Left kidney (tissue), 1 donor: ENCODE measurements at regions not wholly inside any gene's neighbourhood (a gene's known extent, or its start where the extent isn't known, plus 50 kb on each side); places are given as distances from the start of the nearest gene placed in this dataset.

ENCODE experiments used
- DNase-seq: peaks from one replicate; pipeline ENCODE4 v3.0.0-alpha.2; 2013

DNA sequence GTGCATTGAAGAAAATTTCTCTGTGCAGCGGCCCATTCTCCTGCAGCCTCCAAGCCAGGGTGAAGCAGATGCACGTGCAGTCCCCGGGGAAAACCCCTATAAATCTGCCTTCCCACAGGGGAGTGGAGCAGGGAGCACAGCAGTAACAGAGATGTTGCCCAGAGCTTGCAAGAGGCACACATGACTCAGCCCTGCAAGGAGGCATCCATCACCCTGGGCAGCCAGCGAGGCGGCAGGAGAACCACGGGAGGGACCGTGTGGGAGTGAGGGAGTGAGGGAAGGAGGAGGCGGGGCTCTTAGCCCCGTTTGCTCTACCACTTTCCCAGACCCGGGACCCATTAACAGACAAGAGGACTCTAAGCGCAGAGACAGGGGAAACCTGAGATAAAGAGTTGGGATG lies 96.2 kb upstream of the ARAP3 start:
- DNase-seq = peak; percentile 74

- DNase-seq = no peak
Measured at GRCh38 chr5:141777711-141778110, 95.7 kb upstream of the ARAP3 start.

DNA sequence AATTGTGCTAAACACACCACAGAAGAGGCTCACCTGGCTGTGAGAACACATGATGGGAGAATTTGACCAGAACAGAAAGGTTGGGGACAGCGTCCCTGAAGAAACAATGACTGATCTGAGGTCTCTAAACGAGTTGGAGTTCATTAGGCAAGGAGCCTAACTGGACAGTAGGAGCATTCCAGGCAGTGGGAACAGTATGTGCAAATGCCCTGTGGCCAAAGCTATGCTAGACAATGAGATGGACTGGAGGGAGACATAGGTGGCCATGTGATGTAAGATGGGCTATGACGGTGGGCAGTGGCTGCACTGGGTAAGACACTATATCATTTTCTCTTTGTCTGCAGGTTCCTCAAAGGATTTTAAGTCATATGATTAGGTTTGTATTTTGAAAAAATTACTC lies 95.1 kb upstream of the ARAP3 start:
- DNase-seq = no peak

- DNase-seq = no peak
Measured at GRCh38 chr5:141773779-141774562, 91.9 kb upstream of the ARAP3 start.

DNA sequence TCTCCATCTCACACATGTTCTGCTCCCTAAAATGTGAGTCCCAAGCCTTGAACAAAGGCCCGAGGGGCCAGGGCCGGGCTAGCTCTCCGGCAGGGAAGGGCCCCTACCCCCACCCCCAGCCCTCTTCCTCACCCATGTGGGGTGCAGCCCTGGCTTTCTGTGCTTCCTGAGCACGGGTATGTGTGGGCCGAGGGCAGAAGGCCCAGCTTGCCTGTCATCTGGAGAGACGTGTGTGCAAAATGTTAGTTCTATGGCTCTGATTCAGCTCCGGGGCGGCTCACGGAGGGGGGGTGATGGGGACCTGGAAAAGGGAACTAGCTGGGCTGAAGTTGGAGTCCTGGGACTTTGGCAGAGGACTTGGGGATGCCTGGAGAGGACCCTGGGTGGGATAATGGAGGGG lies 90.3 kb upstream of the ARAP3 start:
- no peak for DNase-seq

- DNase-seq = no peak
Measured at GRCh38 chr5:141771562-141771961, 89.5 kb upstream of the ARAP3 start.

DNA sequence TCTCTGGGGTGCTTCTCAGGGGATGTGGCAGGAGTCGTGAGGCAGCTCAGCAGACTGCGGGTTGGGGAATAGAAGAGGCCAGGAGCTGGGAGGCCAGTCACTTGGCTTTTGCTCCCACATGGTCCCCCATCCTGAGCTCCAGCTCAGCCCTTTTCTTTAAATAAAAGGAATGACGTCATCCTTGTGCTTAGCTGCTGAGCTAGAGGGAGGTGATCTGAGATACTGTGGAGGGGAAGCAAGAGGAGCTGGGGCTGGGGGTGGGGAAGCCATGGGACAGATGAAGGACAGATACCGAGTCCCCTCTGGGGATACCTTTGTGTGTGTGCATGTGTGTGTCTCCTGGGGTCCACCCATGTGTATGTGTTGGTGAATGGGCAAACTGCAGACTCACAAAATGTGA lies 89.0 kb upstream of the ARAP3 start:
- DNase-seq = no peak

GRCh38 chr5:141769671-141770070 lies 87.6 kb upstream of the ARAP3 start:
- DNase-seq = no peak

- no peak for DNase-seq
Measured at GRCh38 chr5:141767671-141768070, 85.6 kb upstream of the ARAP3 start.

DNA sequence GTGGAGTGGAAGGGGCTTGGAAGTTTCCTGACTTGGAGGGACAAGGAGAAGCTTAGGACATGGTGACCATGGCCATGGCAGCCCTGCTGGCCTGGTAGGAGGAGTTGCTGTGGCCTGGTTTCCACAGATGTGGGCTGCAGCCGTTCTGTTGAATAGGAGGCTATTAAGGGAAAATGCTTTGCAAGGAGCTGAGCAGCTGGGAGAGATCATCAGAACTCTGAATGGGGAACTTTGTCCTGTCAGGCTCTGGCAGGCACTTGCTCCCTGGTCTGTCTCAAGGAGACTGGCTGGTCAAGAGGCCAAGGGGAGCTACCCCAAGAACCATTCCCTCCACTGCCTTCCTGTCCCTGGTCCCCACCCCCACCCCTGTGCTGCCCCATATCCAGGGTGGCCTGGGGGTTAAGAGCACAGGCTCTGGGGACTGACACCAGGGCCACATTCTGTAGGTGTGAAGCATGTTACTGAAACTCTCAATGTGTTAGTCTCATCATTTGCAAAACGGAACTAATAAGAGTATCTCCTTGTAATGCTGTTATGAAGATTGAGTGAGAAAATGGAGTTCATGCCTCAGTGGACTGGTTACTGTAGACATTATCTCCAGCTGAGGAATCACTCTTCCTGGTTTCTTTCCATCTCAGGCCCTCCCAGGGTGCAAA lies 84.0 kb upstream of the ARAP3 start:
- DNase-seq = no peak

DNA sequence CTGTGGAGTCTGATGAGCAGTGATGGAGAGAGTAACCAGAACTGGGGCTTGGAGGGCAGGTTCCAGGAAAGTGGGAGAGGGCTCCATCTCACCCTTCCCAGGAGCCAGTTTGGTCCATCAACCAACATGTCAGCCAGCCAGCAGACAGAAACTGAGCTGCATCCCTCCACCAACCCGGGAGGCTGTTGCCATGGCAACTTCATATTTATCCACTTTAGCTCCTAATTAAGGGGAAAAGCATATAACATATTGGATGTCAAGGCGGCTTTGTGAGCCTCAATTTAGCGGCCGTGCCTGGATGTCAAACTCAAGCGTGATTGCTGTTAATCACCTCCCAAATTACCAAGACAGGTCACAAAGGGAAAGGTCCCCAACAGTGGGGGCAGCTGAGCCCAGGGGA lies 81.5 kb upstream of the ARAP3 start:
- no peak for DNase-seq

DNA sequence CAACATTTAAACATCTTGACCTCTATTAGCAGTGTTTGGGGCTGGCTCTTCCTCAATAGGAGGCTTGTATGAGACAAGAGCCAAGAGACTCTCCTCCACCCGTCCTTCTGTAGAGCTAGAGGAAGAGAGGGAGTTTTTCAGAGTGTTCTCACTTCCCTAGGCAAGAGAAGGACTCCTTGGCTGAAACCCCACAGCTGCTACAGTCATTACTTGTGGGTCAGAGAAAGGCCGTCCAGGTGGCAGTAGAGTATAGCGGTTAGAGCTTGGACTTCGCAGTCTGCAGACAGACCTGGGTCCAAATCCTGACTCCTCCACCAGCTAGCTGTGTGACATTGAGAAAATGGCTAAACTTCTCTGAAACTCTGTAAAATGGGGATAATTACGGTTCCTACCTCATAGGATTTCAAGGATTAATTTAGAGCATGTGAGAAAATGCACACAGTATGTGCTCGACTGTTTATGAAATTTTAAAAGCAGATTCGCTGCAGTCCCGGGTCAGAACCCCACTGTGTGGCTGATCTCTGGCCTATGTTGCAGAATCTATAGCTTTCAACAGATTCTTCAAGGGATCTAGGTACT lies 80.8 kb upstream of the ARAP3 start:
- no peak for DNase-seq

DNA sequence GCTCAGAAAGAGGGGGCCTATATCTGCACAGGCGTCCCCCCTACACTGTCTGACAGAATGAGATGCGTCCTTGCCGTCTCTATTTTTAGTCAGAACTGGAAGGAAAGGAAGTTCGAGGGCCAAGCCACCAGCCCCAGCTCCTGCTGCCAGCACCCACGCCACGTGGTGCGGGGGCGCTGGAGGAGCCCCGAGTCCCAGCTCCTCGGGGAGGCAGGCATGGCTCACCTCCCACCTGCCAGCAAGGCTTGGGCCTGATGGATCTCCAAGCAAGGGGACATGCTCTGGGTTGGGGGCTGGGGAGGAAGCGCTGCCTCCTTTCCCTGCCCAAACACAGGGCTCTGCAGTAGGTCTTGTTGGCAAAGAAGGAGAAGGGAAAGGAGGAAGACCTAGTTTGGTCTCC lies 80.3 kb upstream of the ARAP3 start:
- no peak for DNase-seq

GRCh38 chr5:141760753-141761152 lies 78.7 kb upstream of the ARAP3 start:
- no peak for DNase-seq

GRCh38 chr5:141760193-141760592 lies 78.2 kb upstream of the ARAP3 start:
- no peak for DNase-seq

- peak; percentile 82 for DNase-seq
Measured at GRCh38 chr5:141758310-141758998, 76.4 kb upstream of the ARAP3 start.

DNA sequence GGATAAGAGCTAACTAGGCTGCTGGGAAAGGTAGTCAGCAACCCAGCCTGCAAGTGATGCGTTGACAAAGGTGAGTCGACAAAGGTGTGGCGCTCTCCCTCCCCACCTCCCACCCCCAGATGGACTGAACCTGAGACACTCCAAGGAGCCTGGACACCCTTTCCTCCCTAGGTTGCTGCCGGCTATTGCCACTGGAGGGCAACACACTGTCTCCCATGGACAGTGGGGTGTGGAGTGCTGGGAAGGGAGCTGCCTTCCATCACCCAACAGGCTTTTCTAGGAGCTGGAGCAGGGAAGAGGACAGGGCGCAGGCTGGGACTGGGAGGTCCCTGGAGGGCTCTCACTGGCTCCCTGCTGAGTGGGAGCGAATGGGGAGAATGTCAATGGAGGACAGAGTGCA lies 75.4 kb upstream of the ARAP3 start:
- DNase-seq = no peak

DNA sequence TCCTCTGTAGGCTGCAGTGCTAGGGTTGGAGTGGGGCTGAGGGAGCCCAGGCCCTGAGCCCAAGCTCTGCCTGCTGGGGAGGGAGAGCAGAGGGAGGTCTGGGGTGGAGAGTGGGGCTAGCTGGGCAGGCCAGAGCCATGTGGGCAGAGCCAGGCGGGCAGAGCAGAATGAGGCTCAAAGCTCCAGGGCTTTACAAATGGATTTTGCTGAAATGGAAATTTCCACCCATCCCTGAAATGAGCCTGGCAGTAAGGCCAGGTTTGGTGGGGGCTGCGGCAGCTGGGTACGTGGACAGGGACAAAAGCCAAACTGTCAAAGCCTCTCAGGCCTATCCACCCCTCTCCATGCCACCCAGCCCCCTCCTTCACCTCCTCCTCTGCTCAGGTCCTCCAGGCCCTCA lies 74.2 kb upstream of the ARAP3 start:
- DNase-seq = no peak

GRCh38 chr5:141753971-141754713 lies 72.1 kb upstream of the ARAP3 start:
- DNase-seq = peak; percentile 72

GRCh38 chr5:141753143-141753970 lies 71.3 kb upstream of the ARAP3 start:
- no peak for DNase-seq
